Endothelial cell of umbilical vein (primary cell): ENCODE measurements at regions not wholly inside any gene's neighbourhood (a gene's known extent, or its start where the extent isn't known, plus 50 kb on each side); places are given as distances from the start of the nearest gene placed in this dataset.

ENCODE experiments used
- BruUV-seq: library from RNA; stranded (reverse); fragments of 400-500 nt; replicated peaks from 2 replicates; lab custom pipeline; 2021; lab: Mats Ljungman, UMichigan
- CTCF ChIA-PET: fragments of 300-600, 350-600 bp; sonication (Branson Sonifier 250); formaldehyde crosslinking; loops from one replicate; lab custom pipeline; 2021; ENCODE audit warnings: antibody characterized with exemption, inconsistent platforms; lab: Charles Lee
- POLR2A ChIA-PET: fragments of 300-600, 350-600 bp; sonication (Branson Sonifier 250); formaldehyde crosslinking; loops from one replicate; lab custom pipeline; 2021; ENCODE audit warnings: antibody characterized with exemption, inconsistent platforms; lab: Charles Lee
- DNase-seq: peaks from one replicate; pipeline ENCODE4 v3.0.0-alpha.2; 2011; ENCODE audit warnings: low read depth, low spot score
- FAIRE-seq: peaks from 2 replicates; lab custom pipeline; 2011; peaks lifted over from hg19 to GRCh38; lab: Jason Lieb, UNC
- H2AFZ ChIP-seq: 2 replicates; pipeline ENCODE4 v1.6.0; 2012; ENCODE audit warnings: low read depth, low read length, control low read depth, inconsistent platforms
- H3K27ac ChIP-seq: 2 replicates; pipeline ENCODE4 v1.5.1; 2011; ENCODE audit warnings: low read depth, mild to moderate bottlenecking, control low read depth, low read length, moderate library complexity; ENCODE audit not compliant: insufficient read depth
- H3K27me3 ChIP-seq, 2 experiments: 2 replicates each; pipeline versions ENCODE4 v1.6.0 to v1.6.1; 2011; ENCODE audit warnings: low read length in 2 of 2, mixed read lengths in 1 of 2; ENCODE audit not compliant: control insufficient read depth in 2 of 2, insufficient read depth in 2 of 2
- H3K36me3 ChIP-seq, 2 experiments: 2 replicates in 1 of 2; 3 replicates in 1 of 2; pipeline ENCODE4 v1.5.1; 2011; ENCODE audit warnings: low read length in 2 of 2, mild to moderate bottlenecking in 1 of 2, moderate library complexity in 1 of 2; ENCODE audit not compliant: control insufficient read depth in 2 of 2, insufficient read depth in 2 of 2; ENCODE audit errors: extremely low read depth in 1 of 2
- H3K4me1 ChIP-seq: 3 replicates; pipeline ENCODE4 v1.5.1; 2011; ENCODE audit warnings: mild to moderate bottlenecking, low read length; ENCODE audit not compliant: control insufficient read depth, insufficient read depth; ENCODE audit errors: extremely low read depth
- H3K4me2 ChIP-seq: 2 replicates; pipeline ENCODE4 v1.6.1; 2011; ENCODE audit warnings: low read length, control low read depth, mixed read lengths; ENCODE audit not compliant: insufficient read depth
- H3K4me3 ChIP-seq, 3 experiments: fragments of 200-600 bp in 1 of 3; sonication (generic), shearing (Covaris generic) in 1 of 3; replicated peaks in 1 of 3; 2 replicates each; pipeline ENCODE4 v1.5.1; 2011 to 2016; ENCODE audit warnings: control low read depth in 3 of 3, low read length in 3 of 3, mild to moderate bottlenecking in 2 of 3, inconsistent platforms in 1 of 3, low read depth in 1 of 3, moderate library complexity in 1 of 3; ENCODE audit not compliant: insufficient read depth in 1 of 3
- H3K79me2 ChIP-seq: 2 replicates; pipeline ENCODE4 v1.6.0; 2012; ENCODE audit warnings: low read length, inconsistent platforms; ENCODE audit not compliant: control insufficient read depth, insufficient read depth
- H3K9ac ChIP-seq: replicated peaks from 2 replicates; pipeline ENCODE3; 2011; ENCODE audit warnings: low read length, control low read depth; ENCODE audit not compliant: insufficient read depth; ENCODE audit errors: extremely low read depth
- H3K9me1 ChIP-seq: replicated peaks from 3 replicates; pipeline ENCODE4 v1.6.0; 2011; ENCODE audit warnings: mild to moderate bottlenecking, low read length; ENCODE audit not compliant: control insufficient read depth, insufficient read depth; ENCODE audit errors: extremely low read depth
- H3K9me3 ChIP-seq: replicated peaks from 2 replicates; pipeline ENCODE4 v1.5.1; 2012; ENCODE audit warnings: low read length, inconsistent platforms; ENCODE audit not compliant: control insufficient read depth, insufficient read depth
- H4K20me1 ChIP-seq: replicated peaks from 2 replicates; pipeline ENCODE3; 2011; ENCODE audit warnings: mild to moderate bottlenecking, low read length; ENCODE audit not compliant: control insufficient read depth, insufficient read depth; ENCODE audit errors: extremely low read depth
- CTCF ChIP-seq, 2 donors: IDR thresholded peaks; 1 replicate in 1 of 2; 2 replicates in 1 of 2; pipeline ENCODE4 v1.5.1; 2011; ENCODE audit warnings: low read length in 2 of 2, mild to moderate bottlenecking in 2 of 2, moderate library complexity in 2 of 2, control low read depth in 1 of 2, inconsistent platforms in 1 of 2, low read depth in 1 of 2; ENCODE audit not compliant: insufficient read depth in 1 of 2; ENCODE audit errors: extremely low read depth in 1 of 2
- EZH2 ChIP-seq: IDR thresholded peaks from 2 replicates; pipeline ENCODE4 v1.6.1; 2012; ENCODE audit warnings: borderline replicate concordance, low read depth, mild to moderate bottlenecking, moderate library complexity, low read length, inconsistent platforms; ENCODE audit not compliant: severe bottlenecking
- FOS ChIP-seq: IDR thresholded peaks from 2 replicates; pipeline ENCODE4 v1.6.1; 2011; ENCODE audit warnings: mild to moderate bottlenecking, low read length, moderate library complexity, borderline replicate concordance; ENCODE audit not compliant: insufficient read depth
- JUN ChIP-seq: IDR thresholded peaks from 2 replicates; pipeline ENCODE4 v1.6.1; 2011; ENCODE audit warnings: borderline replicate concordance, low read depth; ENCODE audit not compliant: insufficient read length, insufficient read depth
- MAX ChIP-seq: IDR thresholded peaks from 2 replicates; pipeline ENCODE4 v1.6.1; 2011; ENCODE audit not compliant: insufficient read depth, insufficient read length
- MYC ChIP-seq: IDR thresholded peaks from one replicate; pipeline ENCODE4 v1.6.1; 2011; ENCODE audit warnings: mild to moderate bottlenecking, low read depth, low read length
- POLR2A ChIP-seq: IDR thresholded peaks from 2 replicates; pipeline ENCODE4 v1.6.1; 2012; ENCODE audit warnings: low read depth, mild to moderate bottlenecking, control low read depth, low read length
- dilution Hi-C: fragments of 300-500 bp; cut with MboI; formaldehyde crosslinking; loops from one replicate; pipeline ENCODE4 v1.15.0; 2019; ENCODE audit warnings: low sequenced_read_pairs; ENCODE audit not compliant: extremely low pct_ligation_motif_present
- intact Hi-C: fragments of 100-400 bp; cut with micrococcal nuclease; formaldehyde crosslinking; loops from one replicate; pipeline ENCODE4 v1.10.0; 2022

- dilution Hi-C loops (no loop called here), intact Hi-C loops (no loop called here)
- no peaks in the 10 kb centered on the region for H3K36me3 ChIP-seq
- no peak for TF ChIP-seq JUN
- TF ChIP-seq POLR2A: no peak
- no peak for TF ChIP-seq FOS
- TF ChIP-seq MYC: no peak
- no peak for TF ChIP-seq EZH2
- no peak for TF ChIP-seq MAX
- no peak overlapping the region for H3K9ac ChIP-seq
- no peaks in the 10 kb centered on the region for H3K9me1 ChIP-seq
- H3K4me2 ChIP-seq: no peak overlapping the region
- FAIRE-seq (no peak), DNase-seq (no peak)
- peaks cover 10 to 12% of the 10 kb centered on the region in 2 experiments for H3K27me3 ChIP-seq
- H4K20me1 ChIP-seq: no peaks in the 10 kb centered on the region
- CTCF ChIA-PET: no interaction called here
- no TSS peak for BruUV-seq
- no peak overlapping the region for H3K27ac ChIP-seq
- POLR2A ChIA-PET: no interaction called here
- H3K4me3 ChIP-seq: no peak overlapping the region
- H2AFZ ChIP-seq: no peak overlapping the region
- no peaks in the 10 kb centered on the region for H3K79me2 ChIP-seq
- no peaks in the 10 kb centered on the region for H3K9me3 ChIP-seq
- H3K4me1 ChIP-seq: no peaks in the 10 kb centered on the region
Observed at GRCh38 chr10:28938745-28939144, 261.4 kb downstream of the BAMBI start.

GRCh38 chr10:28939281-28940157, 262.2 kb downstream of the BAMBI start:
- ChIA-PET POLR2A (no interaction called here), CTCF (interaction anchor here (1.4 to 2.4 kb wide), 3 partner anchors 13 to 276 kb away, joined by 3 to 8 read pairs (median 8); no protein-coding TSS in a partner anchor)
- Histone ChIP-seq H3K4me1 (no peaks in the 10 kb centered on the region), H3K9me1 (no peaks in the 10 kb centered on the region), H4K20me1 (no peaks in the 10 kb centered on the region), H3K9me3 (no peaks in the 10 kb centered on the region), H2AFZ (no peak overlapping the region), H3K36me3 (no peaks in the 10 kb centered on the region), H3K79me2 (no peaks in the 10 kb centered on the region), H3K9ac (no peak overlapping the region), H3K27ac (no peak overlapping the region), H3K4me2 (no peak overlapping the region), H3K27me3 (peaks cover 10 to 12% of the 10 kb centered on the region in 2 experiments), H3K4me3 (no peak overlapping the region)
- no peak for FAIRE-seq
- dilution Hi-C loops: no loop called here
- BruUV-seq: no TSS peak
- intact Hi-C loops: no loop called here
- TF ChIP-seq CTCF (IDR thresholded peaks at IDR 0.05; ENCODE audit: extremely low read depth in 1 of 2, insufficient read depth in 1 of 2, low read depth in 1 of 2, low read length in 2 of 2): peak in 1 of 2 donors; percentile 20
- TF ChIP-seq EZH2: no peak
- DNase-seq: no peak
